ENCODE measurements at regions not wholly inside any gene's neighbourhood (a gene's known extent, or its start where the extent isn't known, plus 50 kb on each side); places are given as distances from the start of the nearest gene placed in this dataset.

DNA sequence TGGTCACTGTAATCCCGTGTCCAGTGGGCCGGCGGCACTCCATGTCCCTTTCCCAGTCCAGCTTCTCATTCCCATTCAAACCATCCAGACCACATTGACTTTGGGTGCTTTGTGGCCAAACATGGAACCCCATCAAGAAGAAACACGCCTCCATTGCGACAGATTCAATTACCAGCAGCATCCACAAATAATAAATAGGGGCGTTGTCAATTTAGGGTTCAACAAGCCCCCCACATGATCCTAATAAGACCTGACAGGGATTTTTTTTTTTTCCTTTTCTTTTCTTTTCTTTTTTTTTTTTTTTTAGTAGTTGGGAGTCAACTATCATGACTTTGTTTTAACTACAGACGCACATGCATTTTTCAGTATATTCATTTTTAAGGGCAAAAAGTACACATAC, 149.4 kb downstream of the DICER1 start:
- TF ChIP-seq POLR2A (IDR thresholded peaks at IDR 0.05), result no peak
- TF ChIP-seq, protein P1, sequence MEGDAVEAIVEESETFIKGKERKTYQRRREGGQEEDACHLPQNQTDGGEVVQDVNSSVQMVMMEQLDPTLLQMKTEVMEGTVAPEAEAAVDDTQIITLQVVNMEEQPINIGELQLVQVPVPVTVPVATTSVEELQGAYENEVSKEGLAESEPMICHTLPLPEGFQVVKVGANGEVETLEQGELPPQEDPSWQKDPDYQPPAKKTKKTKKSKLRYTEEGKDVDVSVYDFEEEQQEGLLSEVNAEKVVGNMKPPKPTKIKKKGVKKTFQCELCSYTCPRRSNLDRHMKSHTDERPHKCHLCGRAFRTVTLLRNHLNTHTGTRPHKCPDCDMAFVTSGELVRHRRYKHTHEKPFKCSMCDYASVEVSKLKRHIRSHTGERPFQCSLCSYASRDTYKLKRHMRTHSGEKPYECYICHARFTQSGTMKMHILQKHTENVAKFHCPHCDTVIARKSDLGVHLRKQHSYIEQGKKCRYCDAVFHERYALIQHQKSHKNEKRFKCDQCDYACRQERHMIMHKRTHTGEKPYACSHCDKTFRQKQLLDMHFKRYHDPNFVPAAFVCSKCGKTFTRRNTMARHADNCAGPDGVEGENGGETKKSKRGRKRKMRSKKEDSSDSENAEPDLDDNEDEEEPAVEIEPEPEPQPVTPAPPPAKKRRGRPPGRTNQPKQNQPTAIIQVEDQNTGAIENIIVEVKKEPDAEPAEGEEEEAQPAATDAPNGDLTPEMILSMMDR (IDR thresholded peaks at IDR 0.05), result no peak
